Stimulated activated CD4-positive, alpha-beta T cell treated with anti-CD3 and anti-CD28 coated beads, Interleukin-4, amount 100 ng/mL, for 1 hour (primary cell): ENCODE measurements at regions not wholly inside any gene's neighbourhood (a gene's known extent, or its start where the extent isn't known, plus 50 kb on each side); places are given as distances from the start of the nearest gene placed in this dataset.

Experiments used
- DNase-seq: peaks from one replicate; pipeline ENCODE4 v3.0.0-alpha.2; 2020

GRCh38 chr12:4012977-4013968, 140.1 kb upstream of the PARP11 start:
- no peak for DNase-seq

DNA sequence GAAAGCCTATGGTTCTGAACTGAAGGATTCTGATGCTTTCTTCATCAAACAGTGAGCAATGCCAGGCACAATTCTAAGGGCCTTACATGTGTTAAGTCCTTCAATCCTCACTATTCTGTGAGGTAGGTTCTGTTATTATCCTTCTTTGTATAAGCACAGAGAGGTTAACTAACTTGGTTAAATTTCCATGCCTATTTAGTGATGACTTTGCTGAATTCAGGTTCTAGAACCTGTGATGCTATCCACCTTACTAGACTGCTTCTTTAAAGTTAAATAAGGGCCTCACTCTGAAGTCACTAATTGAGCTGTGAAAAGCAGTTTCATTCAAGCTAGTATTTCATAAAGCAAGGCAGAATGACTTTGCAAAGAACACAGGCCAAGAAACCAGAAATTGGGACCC, 138.9 kb upstream of the PARP11 start:
- DNase-seq, result no peak

GRCh38 chr12:4011597-4011996, 138.4 kb upstream of the PARP11 start:
- no peak for DNase-seq

DNA sequence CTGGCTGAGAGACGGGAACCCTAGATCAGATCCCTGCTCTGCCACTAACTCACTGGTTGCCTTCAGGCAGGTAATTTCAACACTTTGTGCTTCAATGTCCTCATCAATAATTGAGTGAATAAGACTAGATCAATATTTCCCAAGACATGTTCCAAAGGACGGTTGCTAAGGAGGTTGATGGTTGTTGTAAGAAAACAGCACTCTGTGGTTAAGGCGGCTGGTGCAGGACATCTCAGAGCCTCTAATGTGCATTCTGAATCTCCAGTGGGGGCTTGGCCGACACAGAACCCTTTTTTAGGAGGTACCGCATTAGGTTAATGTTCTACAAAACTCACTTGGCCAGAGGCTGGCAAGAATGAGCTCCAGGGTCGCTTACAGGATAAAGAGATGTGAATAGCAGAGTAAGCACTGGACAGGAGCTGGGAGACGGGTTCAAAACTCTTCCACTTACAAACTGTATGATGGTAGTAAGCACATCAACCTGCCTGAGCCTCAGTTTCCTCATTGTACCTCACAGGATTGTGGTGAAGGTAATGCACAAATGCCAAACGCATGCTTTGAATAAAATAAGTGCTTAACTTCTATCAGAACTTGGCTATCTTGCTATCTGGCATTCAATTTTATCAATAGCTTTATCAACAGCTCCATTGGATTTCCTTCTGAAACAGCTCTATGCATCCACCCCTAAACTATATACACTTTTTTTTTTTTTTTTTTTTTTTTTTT, 136.9 kb upstream of the PARP11 start:
- no peak for DNase-seq

GRCh38 chr12:4006743-4007142, 133.5 kb upstream of the PARP11 start:
- DNase-seq, result no peak

DNA sequence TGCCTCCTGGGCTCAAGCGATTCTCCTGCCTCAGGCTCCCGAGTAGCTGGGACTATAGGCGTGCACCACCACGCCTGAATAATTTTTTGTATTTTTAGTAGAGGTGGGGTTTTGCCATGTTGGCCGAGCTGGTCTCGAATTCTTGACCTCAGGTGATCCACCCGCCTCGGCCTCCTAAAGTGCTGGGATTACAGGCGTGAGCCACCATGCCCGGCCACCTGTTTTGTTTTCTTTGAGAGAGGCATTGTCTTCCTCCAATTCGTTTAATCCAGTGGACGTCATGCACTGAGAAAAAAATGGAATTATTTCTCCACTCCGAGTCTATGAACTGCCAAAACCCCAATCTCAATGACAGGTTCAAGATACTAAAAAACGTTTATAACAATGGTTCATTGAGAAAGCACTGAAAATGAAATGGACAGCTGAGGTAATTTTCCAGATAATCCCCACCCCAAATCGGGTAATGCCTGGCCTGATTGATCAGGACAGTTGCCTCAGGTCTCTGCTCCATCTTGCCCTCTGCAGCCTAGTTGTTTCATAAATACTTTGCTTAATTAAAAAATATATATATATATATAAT, 132.7 kb upstream of the PARP11 start:
- no peak for DNase-seq

DNA sequence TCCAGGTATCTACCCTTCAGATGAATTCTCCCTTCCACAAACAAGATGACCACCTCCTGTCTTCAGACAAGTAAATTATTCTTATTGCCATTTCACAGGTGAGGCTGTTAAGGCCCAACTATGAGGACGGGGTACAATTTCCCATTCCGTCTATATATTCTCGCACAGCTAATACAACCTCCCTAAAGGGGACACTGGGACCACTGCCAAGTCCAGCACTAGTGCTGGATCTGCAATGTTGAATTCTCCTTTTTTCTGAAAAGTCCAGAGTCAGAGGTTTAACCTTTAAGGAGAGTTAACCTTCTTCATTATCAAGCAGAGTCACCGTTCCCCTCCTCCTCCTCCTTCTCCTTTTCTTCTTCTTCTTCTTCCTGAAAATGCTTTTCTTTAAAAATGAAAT, 130.4 kb upstream of the PARP11 start:
- DNase-seq, result no peak

- DNase-seq, result no peak
Observed at GRCh38 chr12:4002601-4003000, 129.4 kb upstream of the PARP11 start.

DNA sequence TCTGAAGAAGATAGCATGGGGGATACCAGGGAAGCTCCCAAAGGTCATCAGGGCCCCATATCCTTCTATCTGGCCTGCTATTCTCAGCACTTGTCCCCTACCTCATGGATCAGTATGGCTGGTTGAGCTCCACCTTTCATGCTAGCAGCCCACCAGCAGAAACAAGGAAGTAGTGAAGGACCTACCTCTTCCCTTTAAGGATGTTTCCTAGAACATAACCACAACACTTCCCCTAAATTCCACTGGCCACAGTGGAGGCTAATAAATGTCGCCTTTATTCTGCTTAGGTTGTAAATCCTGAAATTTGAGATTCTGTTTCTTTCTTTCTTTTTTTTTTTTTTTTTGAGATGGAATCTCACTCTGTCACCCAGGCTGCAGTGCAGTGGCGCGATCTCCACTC, 128.6 kb upstream of the PARP11 start:
- DNase-seq, result no peak

DNA sequence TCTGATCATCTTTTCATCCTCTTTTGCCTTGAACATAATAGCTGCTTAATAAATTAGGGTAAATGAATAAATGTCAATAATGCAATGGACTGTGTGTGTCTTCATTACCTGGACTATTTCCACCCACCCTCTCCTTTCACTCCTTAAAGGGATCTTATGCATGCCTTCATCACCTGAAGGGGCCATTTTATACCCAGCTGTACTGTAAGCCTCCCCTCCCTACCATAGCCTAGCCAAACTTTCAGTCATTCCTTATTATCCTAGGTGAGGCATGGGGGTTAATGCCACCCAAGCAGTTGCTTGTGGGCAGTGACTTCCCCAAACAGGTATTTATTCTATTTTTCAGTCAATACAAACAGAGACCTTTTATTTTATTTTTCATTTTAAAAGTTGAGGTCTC, 127.8 kb upstream of the PARP11 start:
- no peak for DNase-seq

- DNase-seq, result no peak
Observed at GRCh38 chr12:3999904-4000303, 126.7 kb upstream of the PARP11 start.

DNA sequence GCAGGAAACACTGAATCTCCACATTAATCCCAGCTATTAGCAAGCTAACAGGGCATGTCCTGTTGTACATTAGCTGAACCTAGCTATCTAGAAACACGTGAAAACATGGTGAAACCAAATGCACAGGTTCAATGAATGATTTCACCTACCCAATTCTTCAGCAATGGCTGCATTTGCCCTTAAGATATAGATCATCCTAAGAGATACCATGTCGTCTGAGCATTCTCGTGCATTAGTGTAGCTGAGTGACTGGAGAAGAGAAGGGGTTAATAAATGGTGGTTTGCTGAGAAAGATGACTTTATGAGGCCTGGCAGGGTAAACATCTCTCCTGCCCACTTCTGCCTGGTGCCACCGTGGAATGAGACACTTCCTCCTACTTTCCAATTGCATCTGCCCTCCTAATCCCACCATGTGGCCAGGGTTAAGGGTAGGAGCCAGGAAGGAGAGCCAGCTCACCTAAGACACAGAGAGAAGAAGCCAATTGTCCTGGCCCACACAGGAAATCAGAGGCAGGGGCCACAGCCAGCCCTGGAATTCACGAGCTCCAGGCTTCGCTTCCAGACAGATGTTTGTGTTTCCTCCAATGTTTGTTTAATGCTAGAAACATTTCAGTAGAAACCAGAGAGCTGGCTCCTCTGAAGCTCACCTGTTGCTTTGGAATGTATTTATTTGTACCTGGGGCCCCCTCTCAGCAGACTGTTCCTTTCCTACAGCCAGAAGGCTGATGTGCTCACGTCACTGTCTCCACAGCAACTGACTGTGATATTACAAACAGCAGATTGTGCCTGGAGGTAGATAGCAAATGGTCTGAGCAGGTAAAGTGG, 126.0 kb upstream of the PARP11 start:
- DNase-seq, result no peak

DNA sequence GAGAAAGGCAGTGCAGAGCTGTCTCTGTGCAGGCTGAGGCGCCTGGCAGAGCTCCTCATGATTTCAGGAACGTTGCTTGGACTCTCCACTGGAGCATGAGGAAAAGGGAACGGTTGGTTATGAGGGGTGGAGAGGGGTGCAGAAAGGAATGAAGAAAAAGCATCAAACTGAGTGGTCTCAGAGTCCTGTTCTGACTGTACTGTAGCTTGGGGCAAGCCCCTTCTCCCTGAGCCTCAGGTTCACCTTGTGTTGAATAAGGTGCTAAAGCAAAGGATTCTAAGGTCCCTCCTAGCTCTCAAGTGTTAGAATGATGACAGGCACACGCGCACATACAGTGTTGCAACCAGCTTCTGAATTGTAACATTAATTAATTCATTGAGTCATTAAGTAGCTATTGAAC, 125.2 kb upstream of the PARP11 start:
- DNase-seq, result no peak

GRCh38 chr12:3996322-3996721, 123.1 kb upstream of the PARP11 start:
- DNase-seq, result no peak

DNA sequence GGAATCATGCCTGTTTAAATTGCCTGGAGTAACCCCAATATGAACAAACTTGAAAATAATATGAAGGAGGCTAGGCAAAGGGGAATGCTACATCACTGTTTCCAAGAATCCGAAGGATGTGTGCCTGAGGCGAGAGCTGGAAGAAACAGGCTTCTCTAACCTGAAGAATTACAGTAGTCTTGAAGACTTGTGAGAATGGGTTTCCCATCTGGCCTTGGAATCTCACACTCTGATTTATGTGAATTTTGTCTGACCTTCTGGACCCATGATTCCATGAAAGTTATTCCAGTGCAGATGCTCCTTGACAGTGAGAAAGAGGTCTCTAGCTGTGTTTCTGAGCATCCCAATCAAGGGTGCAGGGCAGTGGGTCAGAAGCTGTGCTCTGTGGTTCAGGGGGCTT, 122.1 kb upstream of the PARP11 start:
- DNase-seq, result no peak

DNA sequence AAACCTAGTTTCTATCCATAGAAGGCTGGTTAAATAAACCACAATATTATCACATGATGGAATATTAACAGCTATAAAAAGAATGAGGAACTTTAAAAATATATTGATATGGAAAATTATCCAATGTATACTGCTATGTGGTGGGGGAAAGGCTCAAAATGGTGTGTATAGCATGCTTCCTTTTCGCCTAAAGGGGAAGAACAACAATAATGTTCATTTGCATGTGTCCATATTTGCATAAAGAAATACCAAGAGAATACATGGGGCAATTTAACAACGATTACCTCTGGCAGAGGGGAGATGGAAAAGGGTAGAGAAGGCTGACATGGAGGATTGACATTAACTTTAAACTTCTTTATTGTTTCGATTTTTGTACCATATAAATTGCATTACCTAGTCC, 121.3 kb upstream of the PARP11 start:
- DNase-seq, result no peak

- no peak for DNase-seq
Observed at GRCh38 chr12:3992945-3993344, 119.7 kb upstream of the PARP11 start.

GRCh38 chr12:3991798-3992580, 118.8 kb upstream of the PARP11 start:
- DNase-seq, result no peak

DNA sequence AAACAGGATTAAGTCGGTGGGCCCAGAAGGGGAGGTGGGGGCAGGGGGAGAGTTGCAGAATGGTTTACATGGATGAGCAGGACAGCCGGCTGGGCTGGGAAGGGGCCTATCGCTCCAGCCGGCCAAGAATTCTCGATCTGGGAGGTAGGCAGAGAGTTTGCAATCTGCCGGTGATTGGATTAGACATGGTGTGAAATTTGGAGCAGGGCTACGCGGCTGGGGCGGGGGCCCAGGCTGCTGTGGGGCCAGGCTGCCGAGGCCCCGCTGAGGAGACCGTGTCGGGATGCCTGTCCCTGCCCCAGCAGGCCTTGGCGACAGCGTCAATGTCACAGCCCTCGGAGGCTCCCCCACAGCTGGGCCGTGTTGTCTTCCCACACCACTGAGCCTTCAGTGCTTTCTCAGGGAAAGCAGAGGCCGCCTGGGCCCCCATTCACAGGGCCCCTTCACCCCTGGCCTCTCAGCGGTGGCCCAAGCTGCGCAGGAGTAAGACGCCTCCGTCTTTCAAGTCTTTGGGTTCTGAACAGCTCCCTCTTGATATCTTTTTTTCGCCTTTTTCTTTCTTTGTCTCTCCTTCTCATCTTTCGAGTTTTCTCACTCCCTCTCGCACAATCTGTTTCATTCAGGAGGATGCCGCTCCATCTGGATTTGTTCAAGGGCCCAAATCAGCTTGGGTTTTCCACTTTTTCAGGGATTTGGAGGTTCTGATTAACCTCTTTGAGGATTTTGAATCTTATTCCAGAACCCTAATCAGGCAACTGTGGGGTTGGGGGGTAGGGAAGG, 117.5 kb upstream of the PARP11 start:
- DNase-seq, result no peak

- DNase-seq, result no peak
Observed at GRCh38 chr12:3989218-3989550, 116.0 kb upstream of the PARP11 start.

GRCh38 chr12:3988519-3989217, 115.5 kb upstream of the PARP11 start:
- no peak for DNase-seq
